Astrocyte of the spinal cord (primary cell): ENCODE measurements at regions not wholly inside any gene's neighbourhood (a gene's known extent, or its start where the extent isn't known, plus 50 kb on each side); places are given as distances from the start of the nearest gene placed in this dataset.

Source experiments
- DNase-seq: peaks from one replicate; pipeline ENCODE4 v3.0.0; 2011; ENCODE audit warnings: low read depth, low spot score
- H3K4me3 ChIP-seq: 2 replicates; pipeline ENCODE4 v1.5.1; 2011; ENCODE audit warnings: low read depth, mild to moderate bottlenecking, low read length, moderate library complexity
- in situ Hi-C: cut with HindIII; loops from 2 replicates; pipeline ENCODE4 v1.10.0; 2017; ENCODE audit warnings: low sequenced_read_pairs
- TF ChIP-seq, protein P1 (sequence below): IDR thresholded peaks from 2 replicates; pipeline ENCODE4 v1.5.1; 2012; ENCODE audit warnings: low read depth, mild to moderate bottlenecking, low read length, inconsistent platforms

DNA sequence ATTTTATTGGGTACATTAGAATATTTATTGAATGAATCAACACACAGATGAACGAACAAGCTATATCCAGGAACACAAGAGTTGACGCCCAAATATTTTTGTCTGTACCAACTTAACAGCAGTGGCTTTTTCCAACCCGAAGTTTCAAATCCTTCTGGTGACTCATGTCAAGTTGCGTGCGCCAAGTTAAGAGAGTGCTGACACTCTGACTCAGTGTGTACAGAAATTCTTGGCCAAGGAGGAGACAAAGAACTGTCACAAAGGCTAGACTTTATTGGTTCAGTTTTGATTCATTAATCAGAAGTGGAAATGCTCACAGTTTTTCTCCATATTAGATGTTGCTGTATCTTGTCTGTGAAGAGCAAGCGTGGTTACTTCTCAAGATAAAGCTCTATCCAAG is 59.6 kb upstream of the TSC22D2 start:
- in situ Hi-C loops = no loop called here
- TF ChIP-seq, protein P1, sequence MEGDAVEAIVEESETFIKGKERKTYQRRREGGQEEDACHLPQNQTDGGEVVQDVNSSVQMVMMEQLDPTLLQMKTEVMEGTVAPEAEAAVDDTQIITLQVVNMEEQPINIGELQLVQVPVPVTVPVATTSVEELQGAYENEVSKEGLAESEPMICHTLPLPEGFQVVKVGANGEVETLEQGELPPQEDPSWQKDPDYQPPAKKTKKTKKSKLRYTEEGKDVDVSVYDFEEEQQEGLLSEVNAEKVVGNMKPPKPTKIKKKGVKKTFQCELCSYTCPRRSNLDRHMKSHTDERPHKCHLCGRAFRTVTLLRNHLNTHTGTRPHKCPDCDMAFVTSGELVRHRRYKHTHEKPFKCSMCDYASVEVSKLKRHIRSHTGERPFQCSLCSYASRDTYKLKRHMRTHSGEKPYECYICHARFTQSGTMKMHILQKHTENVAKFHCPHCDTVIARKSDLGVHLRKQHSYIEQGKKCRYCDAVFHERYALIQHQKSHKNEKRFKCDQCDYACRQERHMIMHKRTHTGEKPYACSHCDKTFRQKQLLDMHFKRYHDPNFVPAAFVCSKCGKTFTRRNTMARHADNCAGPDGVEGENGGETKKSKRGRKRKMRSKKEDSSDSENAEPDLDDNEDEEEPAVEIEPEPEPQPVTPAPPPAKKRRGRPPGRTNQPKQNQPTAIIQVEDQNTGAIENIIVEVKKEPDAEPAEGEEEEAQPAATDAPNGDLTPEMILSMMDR = no peak
- peak; percentile 84 for DNase-seq
- H3K4me3 ChIP-seq = no peak overlapping the region

DNA sequence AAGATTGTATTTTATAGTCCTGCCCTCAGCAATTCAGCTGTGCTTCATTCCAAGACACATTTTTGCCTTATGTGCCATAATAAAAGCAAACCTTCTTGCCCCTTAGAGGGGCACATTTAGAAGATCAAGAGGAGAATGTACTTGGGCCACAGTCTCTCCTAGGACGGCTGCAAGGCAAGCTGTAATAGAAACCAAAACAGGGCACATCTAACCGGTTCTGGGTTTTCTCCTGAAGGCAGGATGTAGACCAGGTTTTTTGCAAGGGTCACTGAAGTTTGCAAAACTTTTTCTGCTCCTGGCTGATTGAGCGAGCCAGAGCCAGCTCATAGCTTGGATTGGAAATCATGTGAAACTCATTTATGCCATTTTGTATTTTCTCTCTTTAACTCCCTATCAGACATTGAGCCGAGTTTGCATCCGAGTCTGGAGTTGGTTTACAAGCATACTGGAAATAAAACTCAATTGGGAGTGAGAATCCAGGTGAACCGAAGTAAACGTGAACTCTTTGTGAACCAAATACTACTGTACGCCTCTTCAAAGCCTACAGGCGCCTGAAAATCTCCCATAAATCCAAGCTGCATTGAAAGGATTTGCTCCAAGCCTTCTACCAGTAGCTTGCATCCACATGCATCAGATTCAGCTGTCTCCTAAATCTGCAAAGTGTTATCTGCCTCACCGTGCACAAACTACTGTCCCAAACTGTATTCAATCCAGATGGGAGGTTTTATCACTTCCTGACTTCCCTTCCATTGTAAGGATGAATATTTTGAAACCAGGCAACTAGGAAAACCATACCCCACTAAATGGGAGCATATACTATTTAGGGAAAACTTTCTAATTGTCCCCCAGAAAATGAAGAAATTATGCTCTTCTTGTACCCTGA is 60.9 kb upstream of the TSC22D2 start:
- TF ChIP-seq, protein P1 = no peak
- in situ Hi-C loops = no loop called here
- H3K4me3 ChIP-seq = no peak overlapping the region
- DNase-seq = peak; percentile 29

DNA sequence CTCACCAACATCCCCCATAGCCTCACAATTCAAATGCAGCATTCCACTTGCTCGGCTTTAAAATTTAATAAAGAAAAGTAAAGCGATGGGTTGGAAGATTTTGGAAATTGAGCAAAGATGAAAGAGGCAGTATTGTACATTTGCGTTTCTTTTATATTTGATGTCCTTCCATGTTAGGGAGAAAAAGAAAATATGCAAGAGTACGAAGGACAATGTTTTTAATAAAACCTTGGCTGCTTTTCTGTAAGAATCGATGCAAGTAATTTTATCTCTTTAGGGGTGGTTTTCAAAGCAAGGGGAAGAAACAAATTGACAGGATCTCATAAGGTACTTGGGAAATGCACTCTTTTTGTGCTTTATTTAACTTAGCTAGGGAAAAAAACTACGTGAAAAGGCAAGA is 61.8 kb upstream of the TSC22D2 start:
- DNase-seq = no peak
- TF ChIP-seq, protein P1 = no peak
- in situ Hi-C loops = no loop called here
- no peak overlapping the region for H3K4me3 ChIP-seq

DNA sequence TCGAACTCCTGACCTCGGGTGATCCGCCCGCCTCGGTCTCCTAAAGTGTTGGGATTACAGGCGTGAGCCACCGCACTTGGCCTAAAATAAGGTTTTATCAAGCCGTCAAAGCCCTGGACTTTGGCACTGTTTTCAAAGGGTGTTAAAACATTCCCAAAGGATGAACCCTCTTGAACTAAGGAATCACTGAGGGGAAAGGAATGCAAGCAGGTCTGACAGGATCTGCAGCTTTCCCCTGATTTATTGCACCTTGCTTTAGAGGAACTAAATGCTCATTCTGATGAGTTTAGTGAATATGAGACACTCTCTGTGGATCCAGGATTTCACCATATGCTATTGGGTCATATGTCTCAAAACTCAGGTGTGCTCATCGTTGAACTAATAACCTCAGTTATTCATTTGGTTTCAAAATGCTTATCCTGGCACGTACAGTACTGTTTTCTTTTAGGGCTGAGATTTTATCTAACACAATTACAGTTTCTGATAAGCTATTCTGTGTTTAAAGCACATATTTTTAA is 63.0 kb upstream of the TSC22D2 start:
- in situ Hi-C loops = no loop called here
- no peak for DNase-seq
- TF ChIP-seq, protein P1 = no peak
- H3K4me3 ChIP-seq = no peak overlapping the region

DNA sequence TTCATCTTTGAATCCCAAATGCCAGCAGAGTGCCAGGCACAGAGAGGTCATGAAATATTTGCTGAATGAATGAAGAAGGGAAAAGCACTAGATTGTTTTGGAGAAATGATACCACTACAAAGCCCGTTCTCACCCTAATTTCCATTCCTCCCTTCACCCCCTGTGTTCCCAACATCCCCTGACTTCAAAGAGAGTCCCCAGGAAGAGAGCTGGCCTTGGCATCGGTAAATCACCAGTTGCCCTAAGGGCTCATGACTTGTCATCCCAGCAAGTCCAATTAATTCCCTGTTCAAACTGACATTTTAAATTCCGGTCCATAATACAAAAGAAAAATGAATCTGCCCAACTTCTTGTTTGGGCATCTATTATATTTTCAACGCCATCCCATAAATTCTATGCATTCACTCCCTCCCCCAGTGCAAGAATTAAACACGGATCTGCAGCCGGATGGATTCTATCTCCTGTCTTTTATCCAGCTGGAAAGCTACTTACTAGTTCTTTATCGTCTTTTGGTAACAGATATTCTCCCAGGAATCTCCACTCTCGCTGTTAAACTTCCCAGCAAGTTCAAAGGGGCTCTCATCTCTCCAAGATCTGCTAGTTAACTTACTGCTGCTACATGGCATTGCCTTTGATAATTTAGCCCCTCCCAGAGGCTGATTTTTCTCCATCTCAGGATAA is 63.9 kb upstream of the TSC22D2 start:
- in situ Hi-C loops = no loop called here
- TF ChIP-seq, protein P1 = no peak
- no peak for DNase-seq
- H3K4me3 ChIP-seq = no peak overlapping the region

DNA sequence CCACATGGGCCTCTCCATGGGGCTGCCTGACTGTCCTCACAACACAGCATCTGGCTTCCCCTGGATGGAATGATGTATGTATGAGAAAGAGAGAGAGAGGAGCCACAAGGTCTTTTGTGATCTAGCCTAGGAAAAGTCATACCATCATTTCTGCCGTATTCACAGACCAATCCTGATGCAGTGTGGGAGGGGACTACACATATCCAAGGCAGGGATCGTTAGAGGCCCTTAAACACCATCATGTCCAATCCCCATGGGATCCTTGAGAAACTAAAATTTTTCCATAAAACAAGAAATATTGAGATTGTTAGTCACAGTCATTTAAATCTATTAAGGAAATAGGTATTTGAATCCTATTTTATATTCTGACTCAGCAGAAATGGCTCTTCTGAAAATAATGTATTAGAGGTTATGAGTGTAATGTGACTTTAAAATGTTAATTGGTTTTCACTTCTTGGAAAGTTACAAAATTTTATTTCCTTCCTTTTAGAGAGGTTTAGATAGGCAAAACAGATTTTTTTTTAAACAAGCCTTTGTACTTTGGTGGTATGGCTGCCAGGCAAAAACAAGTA is 65.1 kb upstream of the TSC22D2 start:
- TF ChIP-seq, protein P1 = no peak
- H3K4me3 ChIP-seq = no peak overlapping the region
- in situ Hi-C loops = no loop called here
- no peak for DNase-seq
